LNCaP clone FGC (cell line): ENCODE measurements at regions not wholly inside any gene's neighbourhood (a gene's known extent, or its start where the extent isn't known, plus 50 kb on each side); places are given as distances from the start of the nearest gene placed in this dataset.

Source experiments
- DNase-seq: peaks from one replicate; pipeline ENCODE4 v3.0.0-alpha.2; 2011; ENCODE audit warnings: low read depth
- H3K4me3 ChIP-seq: 2 replicates; pipeline ENCODE4 v1.5.1; 2011; ENCODE audit warnings: mild to moderate bottlenecking, low read depth, low read length, control low read depth
- CTCF ChIP-seq: IDR thresholded peaks from 2 replicates; pipeline ENCODE4 v1.5.1; 2012; ENCODE audit warnings: mild to moderate bottlenecking; ENCODE audit not compliant: control insufficient read depth, insufficient read depth; ENCODE audit errors: extremely low read depth

GRCh38 chr4:54359919-54360650 is 131.0 kb downstream of the PDGFRA start:
- no peak overlapping the region for H3K4me3 ChIP-seq
- no peak for TF ChIP-seq CTCF
- DNase-seq: no peak

- no peak overlapping the region for H3K4me3 ChIP-seq
- peak; percentile 35 for DNase-seq
- TF ChIP-seq CTCF: no peak
Observed at GRCh38 chr4:54363037-54363436, 133.9 kb downstream of the PDGFRA start.

GRCh38 chr4:54365691-54366090 is 136.6 kb downstream of the PDGFRA start:
- TF ChIP-seq CTCF: no peak
- H3K4me3 ChIP-seq: no peak overlapping the region
- no peak for DNase-seq

GRCh38 chr4:54367059-54367458 is 138.0 kb downstream of the PDGFRA start:
- no peak overlapping the region for H3K4me3 ChIP-seq
- DNase-seq: no peak
- TF ChIP-seq CTCF: no peak

- DNase-seq: no peak
- TF ChIP-seq CTCF: no peak
- H3K4me3 ChIP-seq: no peak overlapping the region
Observed at GRCh38 chr4:54368281-54369265, 139.5 kb downstream of the PDGFRA start.

GRCh38 chr4:54371173-54371572 is 142.1 kb downstream of the PDGFRA start:
- no peak overlapping the region for H3K4me3 ChIP-seq
- no peak for TF ChIP-seq CTCF
- DNase-seq: no peak

GRCh38 chr4:54372951-54373350 is 143.9 kb downstream of the PDGFRA start:
- no peak for TF ChIP-seq CTCF
- DNase-seq: no peak
- H3K4me3 ChIP-seq: no peak overlapping the region
